ENCODE measurements at regions not wholly inside any gene's neighbourhood (a gene's known extent, or its start where the extent isn't known, plus 50 kb on each side); places are given as distances from the start of the nearest gene placed in this dataset.

DNA sequence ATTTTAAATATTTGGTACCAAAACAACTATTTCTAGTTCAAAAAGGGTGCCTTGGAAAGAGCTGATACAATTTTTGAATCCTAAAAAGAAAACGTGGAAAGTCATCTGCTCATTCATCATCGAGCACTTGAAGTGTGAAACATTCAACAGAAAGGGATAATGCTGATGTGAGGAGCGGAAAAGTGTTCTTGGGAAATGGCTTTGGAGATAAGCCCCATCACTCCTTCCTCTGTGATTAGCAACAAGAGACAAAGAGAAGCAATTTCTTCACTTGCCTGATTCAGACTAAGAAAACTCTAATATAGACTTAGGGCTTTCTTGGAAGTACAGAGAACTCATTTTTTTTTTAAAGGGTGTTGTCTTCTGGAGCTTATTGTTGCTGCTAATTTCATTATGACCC lies 74.9 kb downstream of the C9orf152 start:
- DNase-seq (ENCODE audit: insufficient read length) (no peak), FAIRE-seq (no peak)
- TF ChIP-seq TAF1 (IDR thresholded peaks at IDR 0.05; ENCODE audit: borderline replicate concordance, low read depth, low read length): no peak

DNA sequence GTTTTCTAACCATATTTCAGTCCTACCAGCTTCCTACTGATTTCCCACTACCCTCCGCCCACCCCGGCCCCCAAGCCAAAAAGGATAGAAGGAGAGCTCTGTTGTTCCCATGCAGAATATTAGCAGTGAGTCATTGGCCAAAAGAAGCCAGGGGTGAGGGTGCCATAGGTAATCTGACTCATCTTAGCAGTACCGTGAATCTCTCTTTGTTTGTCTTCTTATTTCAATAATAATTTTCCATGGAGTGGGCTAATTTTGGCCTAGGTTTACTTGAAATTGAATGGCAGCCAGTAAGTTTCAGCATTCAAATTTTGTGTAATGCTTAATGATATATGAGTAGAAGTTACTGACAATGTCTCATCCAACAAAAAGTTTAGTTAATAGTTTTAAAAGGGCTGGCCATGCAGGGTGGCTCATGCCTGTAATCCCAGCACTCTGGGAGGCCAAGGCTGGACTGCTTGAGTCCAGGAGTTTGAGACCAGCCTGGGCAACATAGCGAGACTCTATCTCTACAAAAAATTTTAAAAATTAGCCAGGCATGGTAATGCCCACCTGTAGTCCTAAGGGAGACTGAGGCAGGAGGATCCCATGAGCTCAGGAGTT lies 74.2 kb downstream of the C9orf152 start:
- DNase-seq (ENCODE audit: insufficient read length) (no peak), FAIRE-seq (no peak)
- TF ChIP-seq POLR2AphosphoS5 (IDR thresholded peaks at IDR 0.05; ENCODE audit: low read depth, low read length): no peak
- no peak for TF ChIP-seq TAF1 (IDR thresholded peaks at IDR 0.05; ENCODE audit: borderline replicate concordance, low read depth, low read length)
- TF ChIP-seq POLR2A (IDR thresholded peaks at IDR 0.05; ENCODE audit: low read depth, low read length): no peak

DNA sequence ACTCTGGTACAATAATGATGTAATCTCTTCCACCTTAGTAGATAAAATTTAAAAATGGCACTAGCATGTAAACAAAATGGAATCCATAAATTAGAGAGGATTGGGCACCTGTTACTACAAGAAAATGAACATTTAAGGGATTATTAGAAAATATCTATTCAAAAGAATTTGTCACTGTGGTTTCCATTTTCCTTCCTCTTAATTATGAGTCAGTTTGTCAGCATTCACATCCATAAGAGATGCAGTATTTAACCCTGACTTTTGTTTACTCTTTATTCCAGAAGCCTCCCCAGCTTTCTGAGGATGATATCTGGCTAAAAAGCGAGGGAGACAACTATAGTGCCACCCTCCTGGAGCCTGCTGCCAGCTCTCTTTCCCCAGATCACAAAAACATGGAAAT lies 72.1 kb downstream of the C9orf152 start:
- no peak for DNase-seq (ENCODE audit: insufficient read length)
- TF ChIP-seq POLR2A (IDR thresholded peaks at IDR 0.05; ENCODE audit: low read depth, low read length): no peak
- TF ChIP-seq POLR2AphosphoS5 (IDR thresholded peaks at IDR 0.05; ENCODE audit: low read depth, low read length): no peak
- no peak for TF ChIP-seq TAF1 (IDR thresholded peaks at IDR 0.05; ENCODE audit: borderline replicate concordance, low read depth, low read length)
- FAIRE-seq: no peak

DNA sequence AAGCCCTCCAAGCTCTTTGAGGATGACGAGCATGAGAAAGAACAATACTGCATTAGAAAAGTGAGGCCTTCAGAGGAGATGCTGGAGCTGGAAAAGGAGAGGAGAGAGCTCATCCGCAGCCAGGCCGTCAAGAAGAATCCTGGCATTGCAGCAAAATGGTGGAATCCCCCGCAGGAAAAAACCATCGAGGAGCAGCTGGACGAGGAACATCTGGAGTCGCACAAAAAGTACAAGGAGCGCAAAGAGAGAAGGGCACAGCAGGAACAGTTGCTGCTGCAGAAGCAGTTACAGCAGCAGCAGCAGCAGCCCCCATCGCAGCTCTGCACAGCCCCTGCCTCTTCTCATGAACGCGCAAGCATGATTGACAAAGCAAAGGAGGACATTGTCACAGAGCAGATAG lies 71.2 kb downstream of the C9orf152 start:
- DNase-seq (ENCODE audit: insufficient read length) (no peak), FAIRE-seq (no peak)
- TF ChIP-seq POLR2A (IDR thresholded peaks at IDR 0.05; ENCODE audit: low read depth, low read length) (no peak), POLR2AphosphoS5 (IDR thresholded peaks at IDR 0.05; ENCODE audit: low read depth, low read length) (no peak), TAF1 (IDR thresholded peaks at IDR 0.05; ENCODE audit: borderline replicate concordance, low read depth, low read length) (no peak)

DNA sequence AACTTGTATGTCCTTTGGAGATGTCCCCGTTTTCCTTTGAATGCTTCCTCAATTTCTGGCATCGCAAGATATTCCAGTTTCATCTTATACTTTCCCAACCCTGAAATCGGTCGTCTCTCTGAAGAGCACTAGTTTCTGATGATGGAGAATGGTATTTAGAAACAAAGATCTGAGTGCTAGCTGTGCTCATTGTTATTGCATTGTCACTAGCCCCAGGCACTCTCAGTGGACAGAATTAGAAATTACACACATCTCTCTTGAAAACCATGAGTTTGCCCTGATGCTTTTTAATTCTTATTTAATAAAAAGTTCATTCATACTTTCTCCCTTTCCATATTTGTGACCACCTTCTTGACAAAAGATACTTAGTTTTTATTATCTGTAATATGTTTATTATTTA lies 67.7 kb downstream of the C9orf152 start:
- TF ChIP-seq POLR2A (IDR thresholded peaks at IDR 0.05; ENCODE audit: low read depth, low read length): no peak
- TF ChIP-seq POLR2AphosphoS5 (IDR thresholded peaks at IDR 0.05; ENCODE audit: low read depth, low read length): no peak
- no peak for TF ChIP-seq TAF1 (IDR thresholded peaks at IDR 0.05; ENCODE audit: borderline replicate concordance, low read depth, low read length)
- DNase-seq (ENCODE audit: insufficient read length): no peak
- no peak for FAIRE-seq

DNA sequence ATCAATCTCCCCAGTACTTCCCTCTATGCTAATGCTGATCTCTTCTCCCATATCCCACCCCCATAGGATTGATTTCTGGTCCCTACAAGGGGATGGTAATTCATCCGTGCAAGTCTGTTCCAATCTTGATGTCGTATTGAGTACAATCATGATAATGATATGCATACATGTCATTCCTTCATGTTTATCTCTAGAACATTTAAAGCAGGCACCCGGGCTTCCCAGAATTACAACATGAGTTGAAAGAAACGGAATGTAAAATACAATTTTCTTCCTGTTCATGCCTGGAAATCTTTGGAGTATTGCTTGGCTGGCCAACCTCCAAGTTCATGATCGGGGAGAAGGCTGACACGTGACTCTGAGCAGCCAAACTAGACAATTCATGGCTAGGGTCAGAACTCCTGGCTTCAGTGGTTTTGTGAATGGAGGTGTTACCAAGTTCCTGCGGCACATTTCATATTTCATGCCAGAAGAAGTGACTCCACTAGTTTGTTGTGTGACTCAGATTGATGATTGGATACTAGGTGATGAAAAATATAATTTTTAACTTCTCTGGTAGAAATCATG lies 66.6 kb downstream of the C9orf152 start:
- no peak for TF ChIP-seq POLR2A (IDR thresholded peaks at IDR 0.05; ENCODE audit: low read depth, low read length)
- TF ChIP-seq TAF1 (IDR thresholded peaks at IDR 0.05; ENCODE audit: borderline replicate concordance, low read depth, low read length): no peak
- no peak for TF ChIP-seq POLR2AphosphoS5 (IDR thresholded peaks at IDR 0.05; ENCODE audit: low read depth, low read length)
- DNase-seq (ENCODE audit: insufficient read length) (no peak), FAIRE-seq (no peak)

DNA sequence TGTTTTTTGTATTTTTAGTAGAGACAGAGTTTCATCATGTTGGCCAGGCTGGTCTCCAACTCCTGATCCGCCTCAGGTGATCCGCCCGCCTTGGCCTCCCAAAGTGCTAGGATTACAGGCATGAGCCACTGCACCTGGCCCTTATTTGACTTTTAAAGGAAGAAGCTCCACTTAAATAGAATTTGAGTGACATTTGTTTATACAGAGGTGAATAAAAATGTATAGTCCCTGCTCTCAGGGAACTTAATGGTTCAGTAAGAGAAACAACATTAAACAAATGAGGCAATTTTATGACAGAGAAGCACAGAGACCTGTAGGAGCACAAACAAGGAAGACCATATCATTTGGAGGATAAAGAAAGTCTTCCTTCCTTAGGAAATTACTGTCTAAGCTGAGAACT lies 65.7 kb downstream of the C9orf152 start:
- FAIRE-seq (no peak), DNase-seq (ENCODE audit: insufficient read length) (no peak)
- TF ChIP-seq TAF1 (IDR thresholded peaks at IDR 0.05; ENCODE audit: borderline replicate concordance, low read depth, low read length): no peak
- no peak for TF ChIP-seq POLR2AphosphoS5 (IDR thresholded peaks at IDR 0.05; ENCODE audit: low read depth, low read length)
- no peak for TF ChIP-seq POLR2A (IDR thresholded peaks at IDR 0.05; ENCODE audit: low read depth, low read length)

DNA sequence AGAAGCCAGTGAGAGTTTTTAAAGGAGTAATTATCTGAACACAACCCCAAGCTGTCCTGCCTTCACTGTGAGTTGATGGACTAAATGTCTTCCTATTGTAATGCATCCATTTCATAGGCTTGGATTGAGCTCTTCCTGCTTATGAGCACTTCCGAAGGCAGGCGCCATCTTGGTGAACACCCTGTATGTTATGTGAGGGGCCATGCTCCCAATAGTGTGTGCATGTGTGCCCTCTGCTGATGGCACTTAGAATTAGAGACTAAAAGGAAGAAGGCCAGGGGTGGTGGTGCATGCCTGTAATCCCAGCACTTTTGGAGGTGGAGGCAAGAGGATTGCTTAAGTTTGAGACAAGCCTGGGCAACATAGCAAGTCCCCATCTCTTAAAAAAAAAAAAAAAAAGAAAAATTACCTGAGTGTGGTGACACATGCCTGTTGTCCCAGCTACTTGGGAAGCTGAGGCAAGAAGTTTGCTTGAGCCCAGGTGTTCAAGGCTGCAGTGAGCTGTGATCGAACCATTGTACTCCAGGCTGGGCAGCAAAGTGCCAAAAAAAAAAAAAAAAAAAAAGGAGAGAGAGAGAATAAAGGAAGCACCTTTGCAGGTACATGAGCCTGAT lies 65.0 kb downstream of the C9orf152 start:
- FAIRE-seq: peak; percentile 70
- DNase-seq (ENCODE audit: insufficient read length): no peak
- TF ChIP-seq TAF1 (IDR thresholded peaks at IDR 0.05; ENCODE audit: borderline replicate concordance, low read depth, low read length) (no peak), POLR2AphosphoS5 (IDR thresholded peaks at IDR 0.05; ENCODE audit: low read depth, low read length) (no peak), POLR2A (IDR thresholded peaks at IDR 0.05; ENCODE audit: low read depth, low read length) (no peak)

DNA sequence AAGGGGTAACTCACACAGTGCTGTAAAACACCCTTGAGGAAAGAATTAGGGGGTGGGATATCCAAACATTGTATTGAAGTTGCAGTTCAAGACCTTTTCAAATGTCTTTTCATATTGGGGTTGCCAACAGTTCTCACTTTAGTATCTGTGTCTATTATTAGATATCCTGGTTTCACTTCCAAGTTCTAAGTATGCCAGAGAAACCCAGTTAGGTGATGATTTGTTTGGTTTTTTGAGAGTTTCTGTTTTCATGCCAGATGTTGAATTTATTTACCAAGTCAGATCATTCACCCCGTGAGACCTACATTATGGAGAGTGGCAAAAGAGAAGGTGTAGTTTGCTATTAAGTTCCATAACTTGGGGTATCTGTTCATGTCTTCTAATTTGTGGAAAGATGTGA lies 64.5 kb downstream of the C9orf152 start:
- TF ChIP-seq POLR2AphosphoS5 (IDR thresholded peaks at IDR 0.05; ENCODE audit: low read depth, low read length): no peak
- TF ChIP-seq TAF1 (IDR thresholded peaks at IDR 0.05; ENCODE audit: borderline replicate concordance, low read depth, low read length): no peak
- TF ChIP-seq POLR2A (IDR thresholded peaks at IDR 0.05; ENCODE audit: low read depth, low read length): no peak
- DNase-seq (ENCODE audit: insufficient read length): peak; percentile 22
- no peak for FAIRE-seq

DNA sequence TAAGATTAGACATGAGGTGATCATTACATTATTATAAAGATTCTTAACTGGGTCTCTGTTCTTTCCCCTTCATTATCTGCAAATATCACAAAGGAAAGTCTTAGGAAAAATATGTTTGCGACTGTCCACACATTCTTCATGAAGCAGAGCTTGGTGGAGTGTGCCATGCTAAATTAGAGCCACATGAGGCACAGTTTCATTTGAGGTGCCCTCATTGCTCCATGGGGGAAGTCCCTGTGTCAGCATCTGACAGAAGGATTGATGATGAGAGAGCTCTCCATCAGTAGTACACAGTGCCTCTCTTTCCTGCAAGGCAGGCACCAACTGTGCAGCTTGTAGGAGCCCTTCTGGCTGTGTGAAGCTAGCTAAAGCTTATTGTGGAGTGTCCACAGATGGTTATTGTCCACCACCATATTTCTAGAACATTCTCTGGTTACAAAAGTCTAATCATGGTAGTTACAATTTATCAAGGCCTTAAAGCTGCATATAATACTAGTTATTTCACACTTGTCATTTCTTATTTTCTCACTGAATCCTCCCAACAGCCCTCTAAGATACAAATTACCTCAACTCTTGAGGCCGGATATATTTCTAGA lies 63.9 kb downstream of the C9orf152 start:
- peak; percentile 89 for FAIRE-seq
- DNase-seq (ENCODE audit: insufficient read length): peak; percentile 32
- TF ChIP-seq POLR2A (IDR thresholded peaks at IDR 0.05; ENCODE audit: low read depth, low read length) (no peak), POLR2AphosphoS5 (IDR thresholded peaks at IDR 0.05; ENCODE audit: low read depth, low read length) (no peak), TAF1 (IDR thresholded peaks at IDR 0.05; ENCODE audit: borderline replicate concordance, low read depth, low read length) (no peak)

DNA sequence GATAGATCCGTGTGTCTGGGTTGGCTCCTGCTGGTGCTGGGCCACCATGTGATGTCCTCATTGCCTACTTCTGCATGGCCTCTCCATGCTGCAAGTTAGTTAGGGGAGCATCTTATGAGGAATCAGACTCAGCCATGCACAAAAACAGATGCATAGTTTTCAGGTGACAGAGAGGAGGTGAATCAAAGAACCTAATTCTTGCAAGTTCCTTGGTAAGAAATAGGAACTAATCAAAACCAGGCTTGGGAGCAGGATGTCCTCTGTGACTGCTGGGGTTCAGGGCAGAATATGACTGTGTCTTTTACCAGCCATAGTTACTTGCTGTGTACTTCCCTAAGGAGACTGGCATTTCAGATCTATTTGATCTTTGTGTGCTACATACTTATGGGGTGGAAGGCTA lies 61.6 kb downstream of the C9orf152 start:
- FAIRE-seq: peak; percentile 81
- TF ChIP-seq POLR2AphosphoS5 (IDR thresholded peaks at IDR 0.05; ENCODE audit: low read depth, low read length) (no peak), TAF1 (IDR thresholded peaks at IDR 0.05; ENCODE audit: borderline replicate concordance, low read depth, low read length) (no peak), POLR2A (IDR thresholded peaks at IDR 0.05; ENCODE audit: low read depth, low read length) (no peak)
- DNase-seq (ENCODE audit: insufficient read length): no peak

DNA sequence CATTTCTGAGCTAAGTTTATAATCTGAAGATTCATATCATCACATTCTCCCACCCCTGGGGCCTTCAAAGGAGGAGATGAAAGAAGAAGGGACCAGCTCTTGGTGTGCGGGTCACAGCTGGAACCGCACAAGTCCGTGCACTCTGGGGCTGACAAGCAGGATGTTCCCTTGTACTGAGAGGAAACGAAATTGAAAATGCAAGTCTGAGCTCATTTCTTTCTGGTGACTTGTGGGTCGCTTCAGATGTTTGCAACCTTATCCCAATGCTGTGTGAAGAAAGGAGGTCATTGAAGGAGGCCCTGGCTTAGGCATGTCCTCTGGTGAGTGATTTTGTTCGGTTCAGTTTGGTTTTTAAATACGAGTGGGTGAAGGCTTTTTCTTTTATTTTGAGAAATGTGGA lies 59.6 kb downstream of the C9orf152 start:
- DNase-seq (ENCODE audit: insufficient read length) (no peak), FAIRE-seq (peak; percentile 91)
- TF ChIP-seq POLR2AphosphoS5 (IDR thresholded peaks at IDR 0.05; ENCODE audit: low read depth, low read length): peak; percentile 40; the same call in 1 of the 2 replicates
- no peak for TF ChIP-seq TAF1 (IDR thresholded peaks at IDR 0.05; ENCODE audit: borderline replicate concordance, low read depth, low read length)
- 0 out of 2 replicates have a peak, but pooled peaks have one; percentile 29 for TF ChIP-seq POLR2A (IDR thresholded peaks at IDR 0.05; ENCODE audit: low read depth, low read length)

All from GM12892 (cell line).